NCI-H2227 treated with DMSO at 0.1 percent for 48 hours (cell line): ENCODE measurements at regions not wholly inside any gene's neighbourhood (a gene's known extent, or its start where the extent isn't known, plus 50 kb on each side); places are given as distances from the start of the nearest gene placed in this dataset.

Experiments used
- DNase-seq: peaks from one replicate; lab custom pipeline; 2025; lab: John Stamatoyannopoulos, UW

- no peak for DNase-seq
These were observed 186.7 kb upstream of the SLITRK2 start for GRCh38 chrX:145630806-145631435.

- no peak for DNase-seq
These were observed 186.1 kb upstream of the SLITRK2 start for GRCh38 chrX:145631461-145631951.

- no peak for DNase-seq
These were observed 163.1 kb upstream of the SLITRK2 start for GRCh38 chrX:145654486-145654885.

- no peak for DNase-seq
These were observed 143.8 kb upstream of the SLITRK2 start for GRCh38 chrX:145673841-145674240.

GRCh38 chrX:145677109-145677817 is 140.4 kb upstream of the SLITRK2 start:
- DNase-seq, result no peak

- no peak for DNase-seq
These were observed 134.9 kb upstream of the SLITRK2 start for GRCh38 chrX:145682518-145683298.

GRCh38 chrX:145687146-145687545 is 130.5 kb upstream of the SLITRK2 start:
- DNase-seq, result no peak

GRCh38 chrX:145687707-145688106 is 129.9 kb upstream of the SLITRK2 start:
- DNase-seq, result no peak

- DNase-seq, result no peak
These were observed 123.6 kb upstream of the SLITRK2 start for GRCh38 chrX:145694048-145694447.

GRCh38 chrX:145715641-145716138 is 101.9 kb upstream of the SLITRK2 start:
- no peak for DNase-seq

- no peak for DNase-seq
These were observed 101.4 kb upstream of the SLITRK2 start for GRCh38 chrX:145716226-145716625.

- no peak for DNase-seq
These were observed 90.2 kb upstream of the SLITRK2 start for GRCh38 chrX:145727476-145727875.

- DNase-seq, result no peak
These were observed 88.0 kb upstream of the SLITRK2 start for GRCh38 chrX:145729635-145730034.

- DNase-seq, result no peak
These were observed 82.6 kb upstream of the SLITRK2 start for GRCh38 chrX:145735036-145735435.

GRCh38 chrX:145751943-145752342 is 65.7 kb upstream of the SLITRK2 start:
- DNase-seq, result no peak
